Ovary (tissue), 7 donors: ENCODE measurements at regions not wholly inside any gene's neighbourhood (a gene's known extent, or its start where the extent isn't known, plus 50 kb on each side); places are given as distances from the start of the nearest gene placed in this dataset.

Experiments
- DNase-seq, 5 donors: peaks; one replicate each; pipeline ENCODE4 v3.0.0-alpha.2; 2019 to 2020
- H3K27ac ChIP-seq, 2 donors: fragments of 200-600 bp; one replicate each; pipeline versions ENCODE4 v1.5.1 to v1.8.0; 2019 to 2022
- H3K27me3 ChIP-seq: fragments of 200-600 bp; one replicate; pipeline ENCODE4 v1.8.0; 2022
- H3K36me3 ChIP-seq: fragments of 200-600 bp; sonication (generic); one replicate; pipeline ENCODE4 v1.5.1; 2019
- H3K4me1 ChIP-seq: one replicate; pipeline ENCODE4 v1.8.1; 2013; ENCODE audit warnings: mild to moderate bottlenecking, moderate library complexity; ENCODE audit not compliant: insufficient read depth
- H3K4me3 ChIP-seq: fragments of 200-600 bp; sonication (generic); one replicate; pipeline ENCODE4 v1.5.1; 2017
- H3K9me3 ChIP-seq, 2 donors: fragments of 200-600 bp in 1 of 2; sonication (generic) in 1 of 2; one replicate each; pipeline versions ENCODE4 v1.5.1 to v1.8.1; 2013 to 2019; ENCODE audit warnings: mild to moderate bottlenecking in 1 of 2, moderate library complexity in 1 of 2
- CTCF ChIP-seq, 3 donors: fragments of 450-650 bp in 2 of 3; fragments of 200-600 bp in 1 of 3; IDR thresholded peaks; one replicate each; pipeline versions ENCODE4 v1.5.1 to v1.8.0; 2016 to 2022; ENCODE audit warnings: antibody characterized with exemption in 3 of 3, mild to moderate bottlenecking in 1 of 3
- EP300 ChIP-seq: sonication (generic); formaldehyde crosslinking; IDR thresholded peaks from one replicate; pipeline ENCODE4 v1.6.1; 2017; ENCODE audit warnings: antibody characterized with exemption
- POLR2A ChIP-seq: fragments of 450-650 bp; IDR thresholded peaks from one replicate; pipeline ENCODE4 v1.6.1; 2017; ENCODE audit warnings: antibody characterized with exemption, mild to moderate bottlenecking, moderate library complexity
- WGBS, 3 donors: extraction: QIAGEN DNeasy Blood & Tissue Kit in 1 of 3; methylation state at CpG; one replicate each; pipeline versions ENCODE4 v1.1.5 to v1.1.7; 2013 to 2017; 5-methylcytosine and 5-hydroxymethylcytosine counted together
- intact Hi-C, 4 donors: fragments of 100-400 bp; cut with DNase I; formaldehyde crosslinking; loops; one replicate each; pipeline versions ENCODE4 v1.11.0 to v1.15.1; 2022 to 2023
- donor health status: DM: no; HTN: no; CAD: no; lungs with moderate emphysema.
- donor health status: DM: no; HTN: no; CAD: no.
- donor health status: Bipolar disorder and iron deficiency.
- donor health status: DM: no; HTN: no; CAD: no.
- donor health status: DM: yes; HTN: yes; CAD: no.

GRCh38 chr2:194014639-194015038, 1642.4 kb upstream of the SLC39A10 start:
- no peaks in the 10 kb centered on the region for H3K9me3 ChIP-seq
- TF ChIP-seq POLR2A (no peak), CTCF (IDR thresholded peaks at IDR 0.05) (no peak), EP300 (no peak)

GRCh38 chr2:194004590-194005206, 1652.3 kb upstream of the SLC39A10 start:
- Histone ChIP-seq H3K4me1 (no peaks in the 10 kb centered on the region), H3K27me3 (no peaks in the 10 kb centered on the region), H3K9me3 (no peaks in the 10 kb centered on the region), H3K4me3 (no peak overlapping the region), H3K27ac (no peak overlapping the region), H3K36me3 (no peaks in the 10 kb centered on the region)
- 87 to 91% (median 89%) methylated on average over 2 of the region's 2 CpGs for WGBS, 3 donors
- no peak for TF ChIP-seq EP300
- DNase-seq, result no peak
- intact Hi-C loops, result no loop called here

More at GRCh38 chr2:194014639-194015038, 1642.4 kb upstream of the SLC39A10 start:
- 71 to 96% (median 93%) methylated on average over 2 of the region's 2 CpGs for WGBS, 3 donors
- no peak overlapping the region for H3K4me3 ChIP-seq
- H3K27ac ChIP-seq, result no peak overlapping the region
- H3K4me1 ChIP-seq, result no peaks in the 10 kb centered on the region
- no peak for DNase-seq
- no peaks in the 10 kb centered on the region for H3K36me3 ChIP-seq
- intact Hi-C loops, result no loop called here
- no peaks in the 10 kb centered on the region for H3K27me3 ChIP-seq

- 74 to 89% (median 81%) methylated on average over 2 of the region's 2 CpGs for WGBS, 3 donors
These were observed 1653.1 kb upstream of the SLC39A10 start for GRCh38 chr2:194003911-194004310.

DNA sequence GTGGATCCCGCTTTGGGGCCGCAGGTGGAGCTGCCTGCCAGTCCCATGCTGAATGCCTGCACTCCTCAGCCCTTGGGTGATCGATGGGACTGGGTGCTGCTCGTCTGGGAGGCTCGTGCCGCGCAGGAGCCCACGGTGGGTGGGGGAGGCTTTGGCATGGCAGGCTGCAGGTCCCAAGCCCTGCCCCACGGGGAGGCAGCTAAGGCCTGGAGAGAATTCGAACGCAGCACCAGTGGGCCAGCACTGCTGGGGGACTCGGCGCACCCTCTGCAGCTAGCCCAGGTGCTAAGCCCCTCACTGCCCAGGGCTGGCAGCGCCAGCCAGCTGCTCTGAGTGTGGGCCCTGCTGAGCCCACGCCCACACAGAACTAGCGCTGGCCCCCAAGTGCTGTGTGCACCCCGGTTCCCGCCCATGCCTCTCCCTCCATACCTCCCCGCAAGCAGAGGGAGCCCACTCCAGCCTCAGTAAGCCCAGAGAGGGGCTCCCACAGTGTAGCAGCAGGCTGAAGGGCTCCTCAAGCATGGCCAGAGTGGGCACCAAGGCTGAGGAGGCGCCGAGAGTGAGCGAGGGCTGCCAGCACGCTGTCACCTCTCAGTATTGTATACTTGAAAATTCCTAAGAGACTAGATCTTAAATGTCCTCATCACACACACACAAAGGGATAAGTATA, 1654.2 kb upstream of the SLC39A10 start:
- H3K4me3 ChIP-seq, result no peak overlapping the region
- WGBS, 3 donors, result 86 to 92% (median 90%) methylated on average over 19 to 23 of the region's 23 CpGs
- DNase-seq, result no peak
- intact Hi-C loops, result no loop called here
- H3K4me1 ChIP-seq, result no peaks in the 10 kb centered on the region
- no peaks in the 10 kb centered on the region for H3K9me3 ChIP-seq
- TF ChIP-seq CTCF (IDR thresholded peaks at IDR 0.05) (no peak), POLR2A (no peak), EP300 (no peak)
- H3K36me3 ChIP-seq, result no peaks in the 10 kb centered on the region
- no peaks in the 10 kb centered on the region for H3K27me3 ChIP-seq
- H3K27ac ChIP-seq, result no peak overlapping the region

More at GRCh38 chr2:194003911-194004310, 1653.1 kb upstream of the SLC39A10 start:
- no peak overlapping the region for H3K4me3 ChIP-seq
- H3K36me3 ChIP-seq, result no peaks in the 10 kb centered on the region
- H3K4me1 ChIP-seq, result no peaks in the 10 kb centered on the region
- no peaks in the 10 kb centered on the region for H3K27me3 ChIP-seq
- no peak for DNase-seq
- no peaks in the 10 kb centered on the region for H3K9me3 ChIP-seq
- intact Hi-C loops, result no loop called here
- no peak overlapping the region for H3K27ac ChIP-seq
- TF ChIP-seq CTCF (IDR thresholded peaks at IDR 0.05), result no peak
- TF ChIP-seq EP300, result no peak
- TF ChIP-seq POLR2A, result no peak

GRCh38 chr2:193990868-193991267, 1666.2 kb upstream of the SLC39A10 start:
- no peak for DNase-seq
- Histone ChIP-seq H3K9me3 (no peaks in the 10 kb centered on the region), H3K27me3 (no peaks in the 10 kb centered on the region), H3K4me3 (no peak overlapping the region), H3K36me3 (no peaks in the 10 kb centered on the region), H3K4me1 (no peaks in the 10 kb centered on the region), H3K27ac (no peak overlapping the region)
- intact Hi-C loops, result no loop called here
- whole genome bisulfite sequencing, 3 donors, result 66 to 81% (median 77%) methylated on average over 4 of the region's 4 CpGs
- no peak for TF ChIP-seq POLR2A
- no peak for TF ChIP-seq EP300
- no peak for TF ChIP-seq CTCF (IDR thresholded peaks at IDR 0.05)
